ENCODE measurements at regions not wholly inside any gene's neighbourhood (a gene's known extent, or its start where the extent isn't known, plus 50 kb on each side); places are given as distances from the start of the nearest gene placed in this dataset.

DNA sequence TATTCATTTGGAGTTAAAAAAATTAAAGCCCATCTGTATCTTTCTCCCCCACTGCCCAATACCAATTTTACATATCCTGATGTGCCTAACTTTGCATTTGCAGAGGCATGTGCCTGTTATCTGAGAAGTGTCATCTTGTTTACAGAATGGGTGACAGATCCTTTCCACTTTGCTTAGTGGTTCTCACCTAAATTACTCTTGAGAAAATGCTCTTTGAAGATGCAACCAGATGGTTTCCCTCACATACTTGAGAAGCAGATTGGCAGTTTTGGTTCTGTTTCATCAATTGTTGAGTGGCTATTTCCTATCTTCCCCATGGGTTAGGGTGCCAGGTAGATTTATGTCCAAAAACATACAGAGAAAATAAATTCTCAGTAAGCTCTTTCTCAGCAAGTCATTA, 1051.4 kb upstream of the ATXN7L3B start:
- no peaks in the 10 kb centered on the region for H3K27me3 ChIP-seq (ENCODE audit: control insufficient read depth, insufficient read depth, low read length)
- no peak overlapping the region for H3K4me3 ChIP-seq (ENCODE audit: low read depth, low read length)
- TF ChIP-seq, protein P1, sequence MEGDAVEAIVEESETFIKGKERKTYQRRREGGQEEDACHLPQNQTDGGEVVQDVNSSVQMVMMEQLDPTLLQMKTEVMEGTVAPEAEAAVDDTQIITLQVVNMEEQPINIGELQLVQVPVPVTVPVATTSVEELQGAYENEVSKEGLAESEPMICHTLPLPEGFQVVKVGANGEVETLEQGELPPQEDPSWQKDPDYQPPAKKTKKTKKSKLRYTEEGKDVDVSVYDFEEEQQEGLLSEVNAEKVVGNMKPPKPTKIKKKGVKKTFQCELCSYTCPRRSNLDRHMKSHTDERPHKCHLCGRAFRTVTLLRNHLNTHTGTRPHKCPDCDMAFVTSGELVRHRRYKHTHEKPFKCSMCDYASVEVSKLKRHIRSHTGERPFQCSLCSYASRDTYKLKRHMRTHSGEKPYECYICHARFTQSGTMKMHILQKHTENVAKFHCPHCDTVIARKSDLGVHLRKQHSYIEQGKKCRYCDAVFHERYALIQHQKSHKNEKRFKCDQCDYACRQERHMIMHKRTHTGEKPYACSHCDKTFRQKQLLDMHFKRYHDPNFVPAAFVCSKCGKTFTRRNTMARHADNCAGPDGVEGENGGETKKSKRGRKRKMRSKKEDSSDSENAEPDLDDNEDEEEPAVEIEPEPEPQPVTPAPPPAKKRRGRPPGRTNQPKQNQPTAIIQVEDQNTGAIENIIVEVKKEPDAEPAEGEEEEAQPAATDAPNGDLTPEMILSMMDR (IDR thresholded peaks at IDR 0.05; ENCODE audit: insufficient read depth, low read length, poor library complexity, severe bottlenecking) = no peak
- H3K36me3 ChIP-seq (ENCODE audit: control insufficient read depth, insufficient read depth, low read length) = no peaks in the 10 kb centered on the region
- no peak for DNase-seq (ENCODE audit: low read depth)

DNA sequence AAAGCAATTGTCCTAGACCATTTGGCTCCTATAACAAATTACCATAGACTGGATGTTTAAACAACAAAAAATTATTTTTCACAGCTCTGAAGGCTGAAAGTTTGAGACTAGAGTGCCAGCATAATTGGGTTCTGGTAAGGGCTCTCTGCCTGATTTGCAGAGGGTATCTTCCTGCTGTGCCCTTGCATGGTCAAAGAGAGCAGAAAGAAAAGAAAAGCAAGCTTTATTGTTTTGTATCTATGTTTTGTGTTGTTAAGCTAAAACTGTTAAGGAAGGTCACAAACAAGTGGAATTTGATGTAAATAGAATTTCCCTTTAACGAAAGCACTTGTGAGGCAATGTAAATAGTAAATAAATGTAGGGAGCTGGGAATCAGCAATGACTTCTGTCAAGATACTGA, 1031.0 kb upstream of the ATXN7L3B start:
- H3K4me3 ChIP-seq (ENCODE audit: low read depth, low read length) = no peak overlapping the region
- TF ChIP-seq, protein P1 (IDR thresholded peaks at IDR 0.05; ENCODE audit: insufficient read depth, low read length, poor library complexity, severe bottlenecking) = no peak
- no peaks in the 10 kb centered on the region for H3K36me3 ChIP-seq (ENCODE audit: control insufficient read depth, insufficient read depth, low read length)

GRCh38 chr12:73514672-73515071, 1023.0 kb upstream of the ATXN7L3B start:
- no peak for DNase-seq (ENCODE audit: low read depth)
- H3K27me3 ChIP-seq (ENCODE audit: control insufficient read depth, insufficient read depth, low read length) = no peaks in the 10 kb centered on the region
- no peaks in the 10 kb centered on the region for H3K36me3 ChIP-seq (ENCODE audit: control insufficient read depth, insufficient read depth, low read length)
- no peak overlapping the region for H3K4me3 ChIP-seq (ENCODE audit: low read depth, low read length)
- TF ChIP-seq, protein P1 (IDR thresholded peaks at IDR 0.05; ENCODE audit: insufficient read depth, low read length, poor library complexity, severe bottlenecking) = no peak

More for the DNA sequence above, 1031.0 kb upstream of the ATXN7L3B start:
- no peak for DNase-seq (ENCODE audit: low read depth)
- no peaks in the 10 kb centered on the region for H3K27me3 ChIP-seq (ENCODE audit: control insufficient read depth, insufficient read depth, low read length)

- Histone ChIP-seq H3K27me3 (ENCODE audit: control insufficient read depth, insufficient read depth, low read length) (no peaks in the 10 kb centered on the region), H3K36me3 (ENCODE audit: control insufficient read depth, insufficient read depth, low read length) (no peaks in the 10 kb centered on the region), H3K4me3 (ENCODE audit: low read depth, low read length) (no peak overlapping the region)
- no peak for DNase-seq (ENCODE audit: low read depth)
- TF ChIP-seq, protein P1 (IDR thresholded peaks at IDR 0.05; ENCODE audit: insufficient read depth, low read length, poor library complexity, severe bottlenecking) = no peak
Measured at GRCh38 chr12:73517859-73518258, 1019.8 kb upstream of the ATXN7L3B start.

DNA sequence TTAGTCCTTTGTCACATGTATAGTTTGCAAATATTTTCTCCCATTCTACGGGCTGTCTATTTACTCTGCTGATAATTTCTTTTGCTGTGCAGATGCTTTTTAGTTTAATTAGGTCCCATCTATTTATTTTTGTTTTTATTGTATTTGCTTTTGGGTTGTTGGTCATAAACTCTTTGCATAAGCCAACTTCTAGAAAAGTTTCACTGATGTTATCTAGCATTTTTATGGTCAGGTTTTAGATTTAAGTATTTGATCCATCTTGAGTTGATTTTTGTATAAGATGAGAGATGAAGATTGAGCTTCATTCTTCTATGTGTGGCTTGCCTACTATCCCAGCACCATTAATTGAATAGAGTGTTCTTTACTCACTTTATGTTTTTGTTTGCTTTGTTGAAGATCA, 1008.4 kb upstream of the ATXN7L3B start:
- H3K36me3 ChIP-seq (ENCODE audit: control insufficient read depth, insufficient read depth, low read length) = no peaks in the 10 kb centered on the region

DNA sequence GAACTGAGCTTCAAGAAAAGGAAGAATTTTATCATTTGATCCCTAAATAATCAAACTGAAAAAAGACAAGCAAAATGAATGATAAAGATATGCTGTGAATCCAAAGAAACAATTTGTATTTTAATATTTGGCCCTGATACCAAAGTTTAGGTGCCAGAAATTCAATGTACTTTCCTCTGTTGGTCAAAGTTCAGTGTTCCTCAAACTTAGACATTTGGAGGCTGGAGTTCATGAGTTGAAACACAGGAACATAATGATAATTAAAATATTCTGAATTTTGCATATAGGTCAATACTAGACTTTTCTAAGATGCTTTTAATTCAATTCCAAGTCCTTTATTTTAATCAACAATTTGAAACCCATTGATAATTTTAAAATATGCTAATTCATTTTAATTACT, 1007.7 kb upstream of the ATXN7L3B start:
- H3K36me3 ChIP-seq (ENCODE audit: control insufficient read depth, insufficient read depth, low read length) = no peaks in the 10 kb centered on the region
- H3K4me3 ChIP-seq (ENCODE audit: low read depth, low read length) = no peak overlapping the region
- no peaks in the 10 kb centered on the region for H3K27me3 ChIP-seq (ENCODE audit: control insufficient read depth, insufficient read depth, low read length)
- DNase-seq (ENCODE audit: low read depth) = no peak
- TF ChIP-seq, protein P1 (IDR thresholded peaks at IDR 0.05; ENCODE audit: insufficient read depth, low read length, poor library complexity, severe bottlenecking) = no peak

More for the DNA sequence above, 1008.4 kb upstream of the ATXN7L3B start:
- no peaks in the 10 kb centered on the region for H3K27me3 ChIP-seq (ENCODE audit: control insufficient read depth, insufficient read depth, low read length)
- no peak overlapping the region for H3K4me3 ChIP-seq (ENCODE audit: low read depth, low read length)
- TF ChIP-seq, protein P1 (IDR thresholded peaks at IDR 0.05; ENCODE audit: insufficient read depth, low read length, poor library complexity, severe bottlenecking) = no peak
- DNase-seq (ENCODE audit: low read depth) = no peak

Measured in kidney epithelial cell (primary cell).